Lung (tissue), 11 donors: ENCODE measurements at regions not wholly inside any gene's neighbourhood (a gene's known extent, or its start where the extent isn't known, plus 50 kb on each side); places are given as distances from the start of the nearest gene placed in this dataset.

Experiments used
- ATAC-seq: fragments of 200-7000 bp; cut with Tn5 transposase; one replicate; pipeline ENCODE4 v1.9.1; 2020; ENCODE audit warnings: moderate number of reproducible peaks; ENCODE audit not compliant: insufficient read depth, low FRiP score
- DNase-seq, 3 donors: peaks; one replicate each; pipeline ENCODE4 v3.0.0-alpha.2; 2013 to 2017
- H3K27ac ChIP-seq, 2 donors: one replicate each; pipeline ENCODE4 v1.5.1; 2013; ENCODE audit warnings: mild to moderate bottlenecking in 2 of 2, moderate library complexity in 2 of 2, control low read depth in 1 of 2, inconsistent platforms in 1 of 2, low read depth in 1 of 2, low read length in 1 of 2
- H3K27me3 ChIP-seq, 3 donors: one replicate each; pipeline ENCODE4 v1.5.1; 2013; ENCODE audit warnings: low read length in 2 of 3; ENCODE audit not compliant: control insufficient read depth in 3 of 3, insufficient read depth in 3 of 3
- H3K36me3 ChIP-seq, 4 donors: one replicate each; pipeline ENCODE4 v1.5.1; 2013; ENCODE audit warnings: low read length in 4 of 4, mild to moderate bottlenecking in 1 of 4, moderate library complexity in 1 of 4; ENCODE audit not compliant: control insufficient read depth in 4 of 4, insufficient read depth in 4 of 4
- H3K4me1 ChIP-seq, 5 donors: one replicate each; pipeline ENCODE4 v1.5.1; 2013; ENCODE audit warnings: low read length in 5 of 5, mild to moderate bottlenecking in 2 of 5, moderate library complexity in 1 of 5; ENCODE audit not compliant: control insufficient read depth in 5 of 5, insufficient read depth in 5 of 5
- H3K4me3 ChIP-seq: one replicate; pipeline ENCODE4 v1.5.1; 2013; ENCODE audit warnings: mild to moderate bottlenecking, control low read depth, moderate library complexity
- H3K9ac ChIP-seq, 2 donors: one replicate each; pipeline ENCODE4 v1.5.1; 2013; ENCODE audit warnings: low read length in 2 of 2, control low read depth in 1 of 2; ENCODE audit not compliant: insufficient read depth in 1 of 2
- H3K9me3 ChIP-seq, 4 donors: one replicate each; pipeline ENCODE4 v1.5.1; 2013; ENCODE audit warnings: low read length in 3 of 4, mild to moderate bottlenecking in 1 of 4, moderate library complexity in 1 of 4; ENCODE audit not compliant: control insufficient read depth in 4 of 4, insufficient read depth in 3 of 4
- WGBS, 2 donors: extraction: QIAGEN DNeasy Blood & Tissue Kit; methylation state at CpG; one replicate each; pipeline ENCODE4 v1.1.7; 2013; 5-methylcytosine and 5-hydroxymethylcytosine counted together
- TF ChIP-seq, protein P1 (sequence below): IDR thresholded peaks from 2 replicates; pipeline ENCODE4 v1.5.1; 2012; ENCODE audit warnings: mild to moderate bottlenecking; ENCODE audit errors: control extremely low read depth, extremely low read depth
- donor health status: control.
- donor health status: control.
- donor health status: Bipolar disorder and iron deficiency.
- donor health status: healthy.
- donor health status: DM: yes; HTN: yes; CAD: no.

DNA sequence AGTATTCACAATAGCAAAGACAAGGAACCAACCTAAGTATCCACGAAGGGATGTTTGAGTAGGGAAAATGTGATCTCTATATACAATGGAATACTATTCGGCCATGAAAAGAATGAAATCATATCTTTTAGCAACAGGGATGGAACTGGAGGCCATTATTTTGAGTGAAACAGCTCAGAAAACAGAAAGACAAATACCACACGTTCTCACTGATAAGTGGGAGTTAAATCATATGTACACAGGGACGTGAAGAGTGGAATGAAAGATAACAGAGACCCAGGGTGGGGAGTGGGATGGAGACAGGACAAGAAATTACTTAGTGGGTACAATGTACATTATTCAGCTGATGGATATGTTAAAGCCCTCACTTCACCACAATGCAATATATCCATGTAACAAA is 1012.7 kb downstream of the TBC1D22A start:
- no peak for ATAC-seq
- Histone ChIP-seq H3K4me3 (no peak overlapping the region), H3K9ac (no peak overlapping the region), H3K36me3 (no peaks in the 10 kb centered on the region), H3K27ac (no peak overlapping the region), H3K4me1 (peaks cover 0 to 2% (median 0%) of the 10 kb centered on the region in 5 donors), H3K9me3 (peaks cover 0 to 2% (median 0%) of the 10 kb centered on the region in 4 donors), H3K27me3 (no peaks in the 10 kb centered on the region)
- 66 to 71% methylated on average over 4 of the region's 4 CpGs for WGBS, 2 donors
- DNase-seq = no peak
- TF ChIP-seq, protein P1, sequence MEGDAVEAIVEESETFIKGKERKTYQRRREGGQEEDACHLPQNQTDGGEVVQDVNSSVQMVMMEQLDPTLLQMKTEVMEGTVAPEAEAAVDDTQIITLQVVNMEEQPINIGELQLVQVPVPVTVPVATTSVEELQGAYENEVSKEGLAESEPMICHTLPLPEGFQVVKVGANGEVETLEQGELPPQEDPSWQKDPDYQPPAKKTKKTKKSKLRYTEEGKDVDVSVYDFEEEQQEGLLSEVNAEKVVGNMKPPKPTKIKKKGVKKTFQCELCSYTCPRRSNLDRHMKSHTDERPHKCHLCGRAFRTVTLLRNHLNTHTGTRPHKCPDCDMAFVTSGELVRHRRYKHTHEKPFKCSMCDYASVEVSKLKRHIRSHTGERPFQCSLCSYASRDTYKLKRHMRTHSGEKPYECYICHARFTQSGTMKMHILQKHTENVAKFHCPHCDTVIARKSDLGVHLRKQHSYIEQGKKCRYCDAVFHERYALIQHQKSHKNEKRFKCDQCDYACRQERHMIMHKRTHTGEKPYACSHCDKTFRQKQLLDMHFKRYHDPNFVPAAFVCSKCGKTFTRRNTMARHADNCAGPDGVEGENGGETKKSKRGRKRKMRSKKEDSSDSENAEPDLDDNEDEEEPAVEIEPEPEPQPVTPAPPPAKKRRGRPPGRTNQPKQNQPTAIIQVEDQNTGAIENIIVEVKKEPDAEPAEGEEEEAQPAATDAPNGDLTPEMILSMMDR = no peak

DNA sequence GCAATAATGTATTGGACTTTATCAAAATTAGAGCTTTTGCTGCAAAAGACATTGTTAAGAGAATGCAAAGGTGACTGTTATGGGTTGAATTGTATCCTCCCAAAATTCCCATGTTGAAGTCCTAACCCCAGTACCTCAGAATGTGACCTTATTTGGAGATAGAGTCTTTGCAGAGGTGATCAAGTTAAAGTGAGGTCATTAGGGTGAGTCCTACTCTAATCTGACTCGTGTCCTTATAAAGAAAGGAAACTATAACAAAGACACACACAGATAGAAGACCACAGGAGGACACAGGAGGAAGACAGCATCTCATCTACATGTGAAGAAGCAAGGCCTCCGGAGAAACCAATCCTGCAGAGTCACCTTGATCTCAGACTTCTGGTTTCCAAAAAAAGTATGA is 1011.2 kb downstream of the TBC1D22A start:
- ATAC-seq (no peak), DNase-seq (no peak)
- Histone ChIP-seq H3K27ac (no peak overlapping the region), H3K9ac (no peak overlapping the region), H3K9me3 (peaks cover 0 to 3% (median 0%) of the 10 kb centered on the region in 4 donors), H3K4me3 (no peak overlapping the region), H3K4me1 (peaks cover 0 to 2% (median 0%) of the 10 kb centered on the region in 5 donors), H3K36me3 (no peaks in the 10 kb centered on the region), H3K27me3 (no peaks in the 10 kb centered on the region)
- TF ChIP-seq, protein P1 = no peak
- WGBS, 2 donors = 68 to 79% methylated on average over 2 of the region's 2 CpGs

DNA sequence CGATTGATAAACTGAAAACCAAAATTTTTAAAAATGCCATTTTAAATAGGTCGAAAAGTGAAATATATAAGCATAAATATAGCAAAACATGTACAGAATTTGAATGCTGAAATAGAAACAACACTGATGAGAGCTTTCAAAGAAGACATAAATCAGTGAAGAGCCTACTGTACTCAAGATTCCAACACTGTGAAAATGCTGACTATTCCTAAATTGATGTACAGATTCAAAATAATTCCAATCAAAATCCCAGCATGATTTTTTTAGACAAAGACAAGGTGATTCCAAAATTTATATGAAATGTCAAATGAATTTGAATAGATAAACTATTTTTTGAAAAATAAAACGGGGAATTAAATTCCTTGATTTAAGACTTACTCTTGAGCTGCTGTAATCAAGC is 1010.4 kb downstream of the TBC1D22A start:
- peaks cover 0 to 2% (median 0%) of the 10 kb centered on the region in 4 donors for H3K9me3 ChIP-seq
- peaks cover 0 to 2% (median 0%) of the 10 kb centered on the region in 5 donors for H3K4me1 ChIP-seq
- no peak for ATAC-seq
- H3K4me3 ChIP-seq = no peak overlapping the region
- WGBS, 2 donors = 86 to 91% methylated on average over 3 of the region's 3 CpGs
- H3K9ac ChIP-seq = no peak overlapping the region
- no peak overlapping the region for H3K27ac ChIP-seq
- no peaks in the 10 kb centered on the region for H3K36me3 ChIP-seq
- TF ChIP-seq, protein P1 = no peak
- no peak for DNase-seq
- H3K27me3 ChIP-seq = no peaks in the 10 kb centered on the region

GRCh38 chr22:47769652-47770051 is 1007.2 kb downstream of the TBC1D22A start:
- Histone ChIP-seq H3K27ac (no peak overlapping the region), H3K27me3 (no peaks in the 10 kb centered on the region), H3K9me3 (peaks cover 0 to 6% (median 0%) of the 10 kb centered on the region in 4 donors), H3K36me3 (no peaks in the 10 kb centered on the region), H3K4me1 (no peaks in the 10 kb centered on the region), H3K9ac (no peak overlapping the region), H3K4me3 (no peak overlapping the region)
- WGBS, 2 donors = 89 to 91% methylated on average over 6 of the region's 6 CpGs
- DNase-seq = no peak
- no peak for ATAC-seq
- TF ChIP-seq, protein P1 = no peak
